Immature natural killer cell (primary cell): ENCODE measurements at regions not wholly inside any gene's neighbourhood (a gene's known extent, or its start where the extent isn't known, plus 50 kb on each side); places are given as distances from the start of the nearest gene placed in this dataset.
"Not testable (repeated sequence)": the region's sequence is repeated elsewhere in the genome, so short reads cannot be mapped to it uniquely, and the experiment has no call there.

Experiments
- DNase-seq, 3 donors: peaks; one replicate each; pipeline ENCODE4 v3.0.0; 2022; ENCODE audit warnings: mixed read lengths in 1 of 3
- H3K27ac Mint-ChIP-seq, 6 donors: one replicate each; pipeline ENCODE4 v1.8.0; 2020; ENCODE audit warnings: mixed read lengths in 6 of 6, mild to moderate bottlenecking in 5 of 6, inconsistent platforms in 4 of 6, moderate library complexity in 3 of 6
- H3K27me3 Mint-ChIP-seq, 3 donors: one replicate each; pipeline ENCODE4 v1.8.0; 2020 to 2021; ENCODE audit warnings: low read depth in 3 of 3, mild to moderate bottlenecking in 3 of 3, mixed read lengths in 3 of 3, moderate library complexity in 3 of 3, inconsistent platforms in 1 of 3
- H3K36me3 Mint-ChIP-seq, 3 donors: one replicate each; pipeline ENCODE4 v1.8.0; 2020; ENCODE audit warnings: mixed read lengths in 3 of 3, inconsistent platforms in 2 of 3, mild to moderate bottlenecking in 2 of 3
- H3K4me1 Mint-ChIP-seq, 2 donors: one replicate each; pipeline ENCODE4 v1.8.0; 2020; ENCODE audit warnings: inconsistent platforms in 2 of 2, mild to moderate bottlenecking in 2 of 2, mixed read lengths in 2 of 2, moderate library complexity in 1 of 2
- H3K4me3 Mint-ChIP-seq, 5 donors: one replicate each; pipeline ENCODE4 v1.8.0; 2020; ENCODE audit warnings: mild to moderate bottlenecking in 5 of 5, mixed read lengths in 5 of 5, inconsistent platforms in 3 of 5, moderate library complexity in 3 of 5
- H3K9me3 Mint-ChIP-seq, 6 donors: one replicate each; pipeline ENCODE4 v1.8.0; 2020; ENCODE audit warnings: mild to moderate bottlenecking in 6 of 6, mixed read lengths in 6 of 6, inconsistent platforms in 4 of 6, moderate library complexity in 3 of 6

DNA sequence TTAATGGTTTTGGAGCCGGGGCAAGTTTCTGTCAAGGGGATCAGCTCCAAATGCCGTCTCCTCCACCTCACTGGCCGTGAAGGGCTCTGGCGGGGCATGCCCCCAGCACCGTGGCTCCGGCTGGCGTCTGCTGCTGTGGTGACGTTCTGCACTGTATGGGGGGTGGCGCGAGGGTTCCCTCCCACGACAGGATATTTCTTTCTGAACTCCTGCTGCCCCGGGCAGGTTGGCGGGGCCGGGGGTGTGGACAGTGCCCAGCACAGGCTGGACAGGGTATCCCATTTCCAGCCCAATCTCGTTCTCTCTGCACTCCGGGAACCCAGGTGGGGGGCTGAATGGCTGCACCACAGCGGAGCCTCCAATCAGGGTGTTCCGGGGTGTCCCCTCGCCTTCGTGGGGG is 201.6 kb downstream of the BANP start:
- not testable (repeated sequence) for H3K36me3 Mint-ChIP-seq, DNase-seq

DNA sequence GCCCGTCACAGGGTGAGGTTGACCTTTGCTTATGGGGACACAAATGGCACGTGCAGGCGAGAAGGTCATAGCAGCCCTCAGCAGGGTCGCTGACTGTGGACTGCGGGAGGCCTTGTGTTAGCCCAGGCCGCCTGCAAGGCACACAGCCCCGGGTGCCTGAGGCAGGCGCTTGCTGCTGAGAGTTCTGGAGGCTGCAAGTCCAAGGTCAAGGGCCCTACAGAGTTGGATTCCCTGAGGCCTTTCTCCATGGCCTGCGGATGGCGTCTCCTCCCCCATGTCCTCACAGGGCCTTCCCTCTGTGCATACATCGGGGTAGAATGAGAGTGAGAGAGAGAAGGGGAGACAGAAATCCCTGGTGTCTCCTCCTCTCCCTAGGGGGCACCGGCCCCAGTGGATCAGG is 202.3 kb downstream of the BANP start:
- not testable (repeated sequence) for DNase-seq, H3K36me3 Mint-ChIP-seq, H3K27ac Mint-ChIP-seq, H3K4me3 Mint-ChIP-seq, H3K9me3 Mint-ChIP-seq, H3K27me3 Mint-ChIP-seq, H3K4me1 Mint-ChIP-seq

More for the DNA sequence above, 201.6 kb downstream of the BANP start:
- H3K4me1 Mint-ChIP-seq, H3K9me3 Mint-ChIP-seq, H3K27me3 Mint-ChIP-seq, H3K27ac Mint-ChIP-seq, H3K4me3 Mint-ChIP-seq: not testable (repeated sequence)

DNA sequence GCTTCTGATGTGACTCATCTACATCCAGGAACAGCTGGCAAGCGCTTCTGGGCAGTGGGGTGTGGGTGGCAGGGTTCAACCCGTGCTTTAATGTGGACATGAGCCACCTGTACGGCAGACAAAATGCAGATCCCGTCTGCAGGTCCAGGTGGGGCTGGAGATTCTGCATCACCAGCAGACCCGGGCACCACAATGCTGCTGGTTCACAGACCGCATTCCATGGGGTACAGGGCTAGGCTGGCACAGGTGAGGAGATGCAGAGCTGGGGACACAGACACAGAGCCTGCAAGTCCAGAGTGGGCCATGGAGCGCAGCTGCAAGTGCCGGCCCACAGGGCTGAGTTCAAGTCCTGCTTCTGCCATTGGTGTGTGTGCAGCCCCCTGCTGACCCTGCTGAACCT is 203.7 kb downstream of the BANP start:
- H3K9me3 Mint-ChIP-seq, H3K27ac Mint-ChIP-seq, H3K36me3 Mint-ChIP-seq, DNase-seq, H3K27me3 Mint-ChIP-seq, H3K4me3 Mint-ChIP-seq, H3K4me1 Mint-ChIP-seq: not testable (repeated sequence)

DNA sequence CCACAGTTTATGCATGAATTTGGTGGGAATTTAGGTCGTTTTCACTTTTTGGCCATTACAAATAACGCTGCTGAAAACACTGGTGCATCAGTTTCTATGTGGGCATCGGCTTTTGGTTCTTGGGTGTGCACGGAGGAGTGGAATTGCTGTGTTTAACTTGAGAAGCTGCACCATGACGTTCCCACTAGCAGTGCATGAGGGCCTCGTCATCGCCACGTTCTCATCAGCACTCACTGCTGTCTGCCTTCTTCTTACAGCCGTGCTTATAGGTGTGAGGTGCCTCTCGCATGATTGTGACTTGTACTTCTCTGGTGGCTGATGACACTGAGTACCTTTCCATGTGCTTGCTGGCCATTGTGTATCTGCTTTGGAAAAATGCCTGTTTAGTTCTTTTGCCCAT is 204.4 kb downstream of the BANP start:
- H3K27ac Mint-ChIP-seq, H3K27me3 Mint-ChIP-seq, H3K36me3 Mint-ChIP-seq, H3K9me3 Mint-ChIP-seq, H3K4me3 Mint-ChIP-seq, DNase-seq, H3K4me1 Mint-ChIP-seq: not testable (repeated sequence)

DNA sequence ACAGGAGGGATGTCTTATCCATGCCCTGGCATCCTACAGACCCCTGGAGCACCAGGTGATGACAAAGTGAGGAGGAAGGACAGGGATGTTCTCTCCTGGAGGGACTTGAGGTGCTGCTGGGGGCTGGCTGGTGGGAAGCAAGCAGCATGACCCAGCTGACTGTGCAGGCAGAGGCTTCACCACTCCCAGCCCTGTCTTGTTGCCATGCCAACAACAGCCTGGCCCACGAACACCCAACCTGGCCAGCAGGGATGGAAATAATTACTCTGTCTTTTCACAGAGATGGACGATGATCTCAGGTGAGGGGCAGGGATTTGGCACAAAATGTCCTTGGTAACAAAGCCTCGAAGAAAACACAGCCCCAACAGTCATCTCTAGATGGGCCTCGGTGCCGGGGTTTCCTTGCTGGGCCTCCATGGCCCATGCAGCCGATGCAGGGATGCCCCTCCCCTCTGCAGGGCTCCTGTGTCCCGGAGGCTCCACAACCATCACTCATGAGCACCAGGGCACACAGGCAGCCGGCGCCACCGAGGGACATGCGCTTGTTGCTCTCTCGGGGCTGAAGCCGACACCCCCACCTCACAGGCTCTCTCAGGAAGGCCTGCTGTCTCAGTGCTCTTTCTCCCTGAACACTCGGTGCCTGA is 205.5 kb downstream of the BANP start:
- not testable (repeated sequence) for H3K4me3 Mint-ChIP-seq, H3K9me3 Mint-ChIP-seq, DNase-seq, H3K27ac Mint-ChIP-seq, H3K27me3 Mint-ChIP-seq, H3K4me1 Mint-ChIP-seq, H3K36me3 Mint-ChIP-seq

DNA sequence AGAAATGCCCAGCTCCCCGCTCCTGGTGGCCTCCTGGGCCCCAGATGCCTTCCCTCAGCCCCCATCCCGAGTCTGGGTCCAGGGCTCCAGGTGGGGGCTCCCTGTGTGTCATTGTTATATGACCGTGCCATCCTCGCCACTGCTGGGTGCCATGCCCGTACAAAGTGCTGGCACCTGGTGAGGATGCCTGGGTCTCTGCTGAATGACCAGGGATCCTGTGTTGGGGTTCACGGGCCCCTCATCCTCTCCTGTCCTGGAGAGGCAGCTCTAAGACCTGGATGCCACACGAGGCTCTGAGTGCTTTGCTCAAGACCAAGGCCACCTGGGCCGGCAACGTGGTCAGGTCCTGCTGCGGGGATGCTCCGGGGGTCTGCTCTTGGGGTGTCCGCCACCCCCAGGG is 206.5 kb downstream of the BANP start:
- H3K27me3 Mint-ChIP-seq, H3K4me1 Mint-ChIP-seq, DNase-seq, H3K4me3 Mint-ChIP-seq, H3K36me3 Mint-ChIP-seq, H3K27ac Mint-ChIP-seq, H3K9me3 Mint-ChIP-seq: not testable (repeated sequence)

DNA sequence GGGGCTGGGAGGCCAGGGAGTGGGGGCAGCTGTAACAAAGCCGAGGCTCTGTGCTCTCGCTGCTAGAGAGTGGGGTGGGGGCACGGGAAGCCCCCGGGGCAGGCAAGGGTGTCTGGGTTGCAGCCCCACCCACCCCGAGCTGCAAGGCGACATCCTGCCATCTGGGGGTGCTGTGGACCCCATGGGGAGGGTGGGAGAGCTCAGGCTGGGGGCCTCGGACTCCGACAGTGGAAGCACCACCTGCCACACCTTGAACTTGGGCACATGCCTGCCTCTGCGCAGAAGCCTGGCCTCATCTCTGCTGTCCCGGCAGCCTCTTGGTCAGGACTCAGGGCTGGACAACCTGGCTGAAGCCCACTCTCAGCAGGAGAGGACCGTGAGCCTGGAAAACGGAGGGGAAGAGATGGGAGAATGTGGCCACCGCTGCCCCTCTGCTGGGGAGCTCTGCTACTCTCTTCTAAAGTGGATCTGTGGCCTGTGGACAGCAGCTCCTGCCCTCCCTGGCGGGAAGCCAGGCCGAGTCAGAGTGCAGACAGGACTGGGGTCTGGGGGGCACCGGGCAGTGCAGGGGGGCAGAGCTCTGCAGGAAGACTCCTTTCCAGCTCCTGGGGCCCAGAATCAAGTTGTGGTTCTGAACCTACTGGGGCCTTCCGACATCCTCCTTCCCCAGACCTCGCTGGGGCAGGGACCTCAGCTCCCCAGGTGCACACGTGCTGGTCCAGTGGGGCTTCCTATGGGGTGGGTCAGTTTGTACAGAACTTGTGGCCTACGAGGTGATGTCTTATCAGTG is 207.2 kb downstream of the BANP start:
- H3K9me3 Mint-ChIP-seq, H3K4me1 Mint-ChIP-seq, H3K27me3 Mint-ChIP-seq, H3K27ac Mint-ChIP-seq, DNase-seq, H3K4me3 Mint-ChIP-seq, H3K36me3 Mint-ChIP-seq: not testable (repeated sequence)

DNA sequence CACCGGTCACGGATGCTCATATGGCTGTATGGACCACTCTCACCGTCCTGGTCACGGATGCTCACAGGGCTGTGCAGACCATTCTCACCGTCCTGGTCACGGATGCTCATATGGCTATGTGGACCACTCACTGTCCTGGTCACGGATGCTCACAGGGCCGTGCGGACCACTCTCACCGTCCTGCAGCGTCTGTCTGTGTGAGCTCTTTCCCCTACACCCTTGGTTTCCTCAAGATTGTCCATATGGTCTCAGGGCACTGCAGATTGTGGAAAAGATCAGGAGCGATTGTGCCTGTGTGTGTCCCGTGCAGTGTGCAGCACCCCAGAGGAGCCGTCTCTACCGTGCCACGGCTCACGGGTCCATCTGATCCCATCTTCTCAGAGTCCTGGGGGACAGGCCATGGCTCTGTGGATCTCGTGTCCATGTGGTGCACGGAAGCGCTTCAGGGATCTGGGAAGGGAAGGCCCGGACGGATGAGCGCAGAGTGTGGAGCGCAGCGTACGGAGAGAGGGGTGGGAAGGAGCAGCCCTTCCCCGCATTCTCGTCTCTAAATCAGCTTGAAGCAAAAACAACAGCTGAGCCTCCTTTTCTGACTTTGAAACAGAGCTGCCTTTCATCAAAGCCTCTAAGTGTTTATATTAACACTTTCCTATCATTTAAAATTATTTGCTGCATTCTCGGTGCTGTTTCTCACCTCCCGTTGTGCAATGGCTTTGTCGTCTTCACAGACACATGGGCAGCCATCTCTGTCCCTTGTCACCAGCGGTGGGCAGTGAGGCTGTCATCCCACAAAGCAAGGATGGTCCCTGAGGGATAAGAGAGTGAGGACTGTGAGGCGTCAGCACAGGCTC is 208.0 kb downstream of the BANP start:
- not testable (repeated sequence) for H3K9me3 Mint-ChIP-seq, DNase-seq, H3K27me3 Mint-ChIP-seq, H3K36me3 Mint-ChIP-seq, H3K4me3 Mint-ChIP-seq, H3K27ac Mint-ChIP-seq, H3K4me1 Mint-ChIP-seq

DNA sequence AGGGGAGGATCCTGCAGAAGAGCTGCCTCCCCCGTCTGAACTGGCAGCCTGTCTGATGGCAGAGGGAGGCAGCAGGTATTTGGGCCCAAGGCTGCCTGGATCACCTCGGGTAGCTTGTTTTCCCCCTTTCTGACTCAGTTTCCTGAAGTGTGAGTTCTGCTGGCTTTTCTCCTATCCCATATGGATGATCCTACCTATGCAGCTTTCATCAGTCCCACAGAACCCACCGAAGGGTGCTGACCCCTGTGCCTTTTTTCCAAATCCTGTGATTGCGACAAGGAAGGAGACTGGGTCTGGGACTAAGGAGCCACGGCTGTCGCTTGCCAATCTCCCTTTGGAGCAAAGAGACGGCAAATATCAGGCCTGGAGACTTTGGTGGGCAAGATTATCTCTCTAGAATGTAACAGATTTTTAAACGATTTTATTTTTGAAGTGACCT is 208.7 kb downstream of the BANP start:
- H3K27ac Mint-ChIP-seq, H3K9me3 Mint-ChIP-seq, H3K4me3 Mint-ChIP-seq, H3K27me3 Mint-ChIP-seq, DNase-seq, H3K4me1 Mint-ChIP-seq, H3K36me3 Mint-ChIP-seq: not testable (repeated sequence)

DNA sequence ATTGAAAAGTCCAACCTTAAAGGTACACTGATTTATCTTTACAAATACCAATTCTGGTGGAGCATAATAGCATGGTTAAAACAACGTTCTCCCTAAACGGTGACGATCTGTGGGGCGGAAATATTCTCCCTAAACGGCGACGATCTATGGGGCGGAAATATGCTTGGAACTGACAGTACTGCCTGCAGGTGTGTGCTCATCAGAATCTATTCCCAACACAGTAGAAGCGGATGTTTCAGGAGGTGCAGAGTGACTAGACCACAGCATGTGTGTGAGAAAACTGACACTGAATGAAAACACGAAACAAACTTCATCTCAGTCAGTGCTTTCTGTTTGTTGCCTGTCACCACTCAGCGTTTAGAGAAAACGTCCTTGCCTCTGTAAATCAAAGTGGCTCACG is 210.0 kb downstream of the BANP start:
- H3K36me3 Mint-ChIP-seq, H3K4me3 Mint-ChIP-seq, H3K4me1 Mint-ChIP-seq, H3K27me3 Mint-ChIP-seq, H3K27ac Mint-ChIP-seq, DNase-seq, H3K9me3 Mint-ChIP-seq: not testable (repeated sequence)

DNA sequence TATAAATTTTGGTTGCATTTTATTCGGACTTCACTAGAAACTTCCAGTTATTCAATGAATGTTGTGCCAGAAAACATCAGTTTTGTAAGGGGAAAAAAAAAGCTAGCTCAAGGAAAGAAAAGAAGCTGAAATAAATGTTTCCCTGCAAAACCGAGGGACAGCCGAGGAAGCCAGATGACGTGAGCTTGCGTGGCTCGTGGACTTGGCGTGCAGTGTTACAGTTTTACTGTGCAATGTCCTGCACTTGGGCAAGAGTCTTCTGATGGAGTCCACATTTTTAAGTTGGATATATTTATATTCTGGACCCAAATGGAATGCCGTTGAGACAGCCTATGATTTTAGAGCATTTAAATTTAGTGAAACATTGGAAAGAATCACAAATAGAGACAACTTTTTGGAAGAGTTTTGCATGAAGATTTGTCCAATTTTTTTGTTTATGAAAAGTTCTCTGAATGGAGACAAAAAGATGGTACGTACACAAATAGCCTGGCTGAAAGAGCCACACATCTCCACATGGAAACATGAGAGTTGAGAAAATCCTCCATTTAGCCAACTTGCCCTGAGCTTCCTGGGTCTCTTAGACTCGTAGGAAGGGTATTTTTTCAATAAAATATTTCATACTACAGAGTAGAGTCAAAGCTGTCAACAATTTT is 210.5 kb downstream of the BANP start:
- not testable (repeated sequence) for H3K4me3 Mint-ChIP-seq, H3K36me3 Mint-ChIP-seq, H3K9me3 Mint-ChIP-seq, H3K27ac Mint-ChIP-seq, DNase-seq, H3K27me3 Mint-ChIP-seq, H3K4me1 Mint-ChIP-seq

DNA sequence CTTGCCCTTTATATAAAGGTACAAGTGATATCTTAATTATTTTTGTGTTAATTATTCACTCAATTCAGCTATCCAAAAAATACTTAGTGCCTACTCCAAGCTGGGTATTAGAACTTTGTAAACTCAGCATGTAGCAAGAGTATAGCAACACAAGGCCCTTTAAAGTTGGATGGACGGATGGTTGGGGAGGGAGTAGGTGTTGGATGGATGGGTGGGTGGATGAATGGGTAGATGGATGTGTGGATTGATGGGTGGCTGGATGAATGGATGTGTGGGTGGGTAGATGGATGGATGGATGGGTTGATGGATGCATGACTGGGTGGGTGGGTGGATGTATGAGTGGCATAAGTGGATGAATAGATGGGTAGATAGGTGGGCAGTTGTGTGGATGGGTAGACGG is 211.5 kb downstream of the BANP start:
- not testable (repeated sequence) for H3K9me3 Mint-ChIP-seq, H3K4me3 Mint-ChIP-seq, DNase-seq, H3K27ac Mint-ChIP-seq, H3K4me1 Mint-ChIP-seq, H3K27me3 Mint-ChIP-seq, H3K36me3 Mint-ChIP-seq

DNA sequence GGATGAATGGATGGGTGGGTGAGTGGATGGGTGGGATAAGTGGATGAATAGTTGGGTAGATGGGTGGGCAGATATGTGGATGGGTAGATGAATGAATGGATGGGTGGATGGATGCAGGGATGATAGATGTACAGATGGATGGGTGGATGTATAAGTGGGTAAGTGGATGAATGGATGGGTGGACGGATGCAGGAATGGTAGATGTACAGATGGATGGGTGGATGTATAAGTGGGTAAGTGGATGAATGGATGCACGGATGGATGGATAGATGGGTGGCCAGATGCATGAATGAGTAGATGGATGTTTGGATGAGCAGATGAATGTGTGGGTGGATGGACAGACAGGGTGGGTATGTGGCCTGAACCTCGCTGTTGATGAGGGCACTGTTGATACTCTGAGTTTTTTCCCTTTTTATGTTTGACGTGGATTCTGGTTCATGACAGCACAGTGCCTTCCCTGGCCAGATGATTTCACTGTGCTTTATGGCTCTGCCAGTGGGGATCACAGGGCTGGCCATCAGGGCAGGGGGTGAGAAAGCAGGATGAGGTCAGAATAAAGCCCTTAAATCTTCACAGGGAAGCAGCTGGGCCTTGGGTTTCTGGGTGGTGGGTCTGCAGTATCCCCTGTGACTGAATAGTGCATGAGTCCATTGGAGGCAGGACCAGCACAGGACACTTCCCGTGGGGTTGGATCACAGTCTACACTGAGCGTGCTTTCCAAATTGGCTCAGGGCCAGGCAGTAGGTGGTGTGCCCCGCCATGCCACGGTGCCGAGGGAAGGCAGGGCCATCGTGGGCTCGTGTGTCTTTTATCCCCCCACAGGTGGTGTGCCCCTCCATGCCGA is 213.2 kb downstream of the BANP start:
- not testable (repeated sequence) for H3K4me3 Mint-ChIP-seq, H3K36me3 Mint-ChIP-seq, H3K4me1 Mint-ChIP-seq, H3K9me3 Mint-ChIP-seq, H3K27ac Mint-ChIP-seq, DNase-seq, H3K27me3 Mint-ChIP-seq
